ENCODE measurements at regions not wholly inside any gene's neighbourhood (a gene's known extent, or its start where the extent isn't known, plus 50 kb on each side); places are given as distances from the start of the nearest gene placed in this dataset.

- Histone ChIP-seq H3K79me2 (no peaks in the 10 kb centered on the region), H3K4me2 (no peak overlapping the region), H2AFZ (no peak overlapping the region), H3K9me3 (ENCODE audit: low read depth) (no peaks in the 10 kb centered on the region), H3K27me3 (no peaks in the 10 kb centered on the region), H3K27ac (no peak overlapping the region), H4K20me1 (ENCODE audit: insufficient read depth, poor library complexity, severe bottlenecking) (no peaks in the 10 kb centered on the region), H3K36me3 (replicated peaks; ENCODE audit: insufficient read depth, low read depth) (no peaks in the 10 kb centered on the region), H3K4me3 (no peak overlapping the region), H3K9me2 (replicated peaks; ENCODE audit: insufficient read depth) (no peaks in the 10 kb centered on the region), H3K4me1 (ENCODE audit: insufficient read depth) (no peaks in the 10 kb centered on the region)
- TF ChIP-seq CTCF (IDR thresholded peaks at IDR 0.05; ENCODE audit: poor library complexity) (no peak), EZH2 (IDR thresholded peaks at IDR 0.05; ENCODE audit: borderline replicate concordance) (no peak), EZH2phosphoT487 (IDR thresholded peaks at IDR 0.05; ENCODE audit: low read depth, severe bottlenecking, unreplicated experiment) (no peak)
- DNase-seq (ENCODE audit: low spot score), result no peak
- WGBS (ENCODE audit: low lambda C conversion rate, missing lambda C conversion rate), result no CpG with 5 or more reads among the region's 2 CpGs
Measured at GRCh38 chr4:34791209-34791608, 1453.1 kb downstream of the ARAP2 start.

- no peak for DNase-seq (ENCODE audit: low spot score)
- TF ChIP-seq EZH2 (IDR thresholded peaks at IDR 0.05; ENCODE audit: borderline replicate concordance) (no peak), EZH2phosphoT487 (IDR thresholded peaks at IDR 0.05; ENCODE audit: low read depth, severe bottlenecking, unreplicated experiment) (no peak), CTCF (IDR thresholded peaks at IDR 0.05; ENCODE audit: poor library complexity) (no peak)
- Histone ChIP-seq H3K27ac (no peak overlapping the region), H3K4me2 (no peak overlapping the region), H4K20me1 (ENCODE audit: insufficient read depth, poor library complexity, severe bottlenecking) (no peaks in the 10 kb centered on the region), H3K4me1 (ENCODE audit: insufficient read depth) (no peaks in the 10 kb centered on the region), H2AFZ (no peak overlapping the region), H3K79me2 (no peaks in the 10 kb centered on the region), H3K27me3 (no peaks in the 10 kb centered on the region), H3K9me2 (replicated peaks; ENCODE audit: insufficient read depth) (no peaks in the 10 kb centered on the region), H3K9me3 (ENCODE audit: low read depth) (no peaks in the 10 kb centered on the region), H3K36me3 (replicated peaks; ENCODE audit: insufficient read depth, low read depth) (no peaks in the 10 kb centered on the region), H3K4me3 (no peak overlapping the region)
- no CpG with 5 or more reads among the region's 1 CpG for WGBS (ENCODE audit: low lambda C conversion rate, missing lambda C conversion rate)
Measured at GRCh38 chr4:34800953-34801352, 1443.4 kb downstream of the ARAP2 start.

- no peaks in the 10 kb centered on the region for H3K9me3 ChIP-seq (ENCODE audit: low read depth)
- no CpG with 5 or more reads among the region's 3 CpGs for WGBS (ENCODE audit: low lambda C conversion rate, missing lambda C conversion rate)
- H3K27me3 ChIP-seq, result no peaks in the 10 kb centered on the region
- H3K36me3 ChIP-seq (replicated peaks; ENCODE audit: insufficient read depth, low read depth), result no peaks in the 10 kb centered on the region
- H2AFZ ChIP-seq, result no peak overlapping the region
- no peaks in the 10 kb centered on the region for H3K9me2 ChIP-seq (replicated peaks; ENCODE audit: insufficient read depth)
- no peaks in the 10 kb centered on the region for H3K4me1 ChIP-seq (ENCODE audit: insufficient read depth)
- no peak for TF ChIP-seq EZH2 (IDR thresholded peaks at IDR 0.05; ENCODE audit: borderline replicate concordance)
- H3K4me2 ChIP-seq, result no peak overlapping the region
- H3K79me2 ChIP-seq, result no peaks in the 10 kb centered on the region
- H4K20me1 ChIP-seq (ENCODE audit: insufficient read depth, poor library complexity, severe bottlenecking), result no peaks in the 10 kb centered on the region
- no peak overlapping the region for H3K4me3 ChIP-seq
- no peak overlapping the region for H3K27ac ChIP-seq
- DNase-seq (ENCODE audit: low spot score), result no peak
Measured at GRCh38 chr4:34814266-34814665, 1430.0 kb downstream of the ARAP2 start.

- Histone ChIP-seq H3K9me3 (ENCODE audit: low read depth) (no peaks in the 10 kb centered on the region), H3K4me1 (ENCODE audit: insufficient read depth) (no peaks in the 10 kb centered on the region), H4K20me1 (ENCODE audit: insufficient read depth, poor library complexity, severe bottlenecking) (no peaks in the 10 kb centered on the region), H3K36me3 (replicated peaks; ENCODE audit: insufficient read depth, low read depth) (no peaks in the 10 kb centered on the region), H3K9me2 (replicated peaks; ENCODE audit: insufficient read depth) (no peaks in the 10 kb centered on the region), H3K4me3 (no peak overlapping the region), H3K4me2 (no peak overlapping the region), H3K27me3 (no peaks in the 10 kb centered on the region), H3K27ac (no peak overlapping the region), H3K79me2 (no peaks in the 10 kb centered on the region), H2AFZ (no peak overlapping the region)
- TF ChIP-seq CTCF (IDR thresholded peaks at IDR 0.05; ENCODE audit: poor library complexity) (no peak), EZH2 (IDR thresholded peaks at IDR 0.05; ENCODE audit: borderline replicate concordance) (no peak), EZH2phosphoT487 (IDR thresholded peaks at IDR 0.05; ENCODE audit: low read depth, severe bottlenecking, unreplicated experiment) (no peak)
- DNase-seq (ENCODE audit: low spot score), result no peak
Measured at GRCh38 chr4:34824515-34824914, 1419.8 kb downstream of the ARAP2 start.
